ENCODE measurements at regions not wholly inside any gene's neighbourhood (a gene's known extent, or its start where the extent isn't known, plus 50 kb on each side); places are given as distances from the start of the nearest gene placed in this dataset.

- Mint-ChIP-seq H3K4me3 (peak overlapping the region; percentile 37), H3K27me3 (no peaks in the 10 kb centered on the region), H3K36me3 (ENCODE audit: low read depth) (no peaks in the 10 kb centered on the region), H3K27ac (peak overlapping the region; percentile 12), H3K4me1 (peaks cover 8% of the 10 kb centered on the region)
- DNase-seq (no peak), ATAC-seq (peak; percentile 44)
- H3K9me3 ChIP-seq (ENCODE audit: control insufficient read depth, low read length, poor library complexity, severe bottlenecking) = no peaks in the 10 kb centered on the region
These were observed 161.6 kb downstream of the CHRM3 start for GRCh38 chr1:239547987-239548386.

- peaks cover 8% of the 10 kb centered on the region for H3K4me1 Mint-ChIP-seq
- no peaks in the 10 kb centered on the region for H3K36me3 Mint-ChIP-seq (ENCODE audit: low read depth)
- H3K9me3 ChIP-seq (ENCODE audit: control insufficient read depth, low read length, poor library complexity, severe bottlenecking) = no peaks in the 10 kb centered on the region
- no peak overlapping the region for H3K27ac Mint-ChIP-seq
- no peak overlapping the region for H3K4me3 Mint-ChIP-seq
- H3K27me3 Mint-ChIP-seq = no peaks in the 10 kb centered on the region
- no peak for DNase-seq
- no peak for ATAC-seq
These were observed 163.8 kb downstream of the CHRM3 start for GRCh38 chr1:239550178-239550577.

GRCh38 chr1:239555350-239555749 lies 169.0 kb downstream of the CHRM3 start:
- Mint-ChIP-seq H3K27me3 (no peaks in the 10 kb centered on the region), H3K4me3 (no peak overlapping the region), H3K36me3 (ENCODE audit: low read depth) (no peaks in the 10 kb centered on the region), H3K27ac (no peak overlapping the region), H3K4me1 (peaks cover 4% of the 10 kb centered on the region)
- no peaks in the 10 kb centered on the region for H3K9me3 ChIP-seq (ENCODE audit: control insufficient read depth, low read length, poor library complexity, severe bottlenecking)
- no peak for DNase-seq
- ATAC-seq = no peak

GRCh38 chr1:239558559-239558958 lies 172.2 kb downstream of the CHRM3 start:
- DNase-seq (no peak), ATAC-seq (no peak)
- H3K27me3 Mint-ChIP-seq = peaks cover 4% of the 10 kb centered on the region
- H3K4me3 Mint-ChIP-seq = no peak overlapping the region
- H3K27ac Mint-ChIP-seq = no peak overlapping the region
- peaks cover 4% of the 10 kb centered on the region for H3K4me1 Mint-ChIP-seq
- no peaks in the 10 kb centered on the region for H3K9me3 ChIP-seq (ENCODE audit: control insufficient read depth, low read length, poor library complexity, severe bottlenecking)
- H3K36me3 Mint-ChIP-seq (ENCODE audit: low read depth) = no peaks in the 10 kb centered on the region

GRCh38 chr1:239558991-239559390 lies 172.6 kb downstream of the CHRM3 start:
- ATAC-seq (no peak), DNase-seq (no peak)
- Mint-ChIP-seq H3K4me3 (no peak overlapping the region), H3K27ac (no peak overlapping the region), H3K27me3 (peaks cover 4% of the 10 kb centered on the region), H3K36me3 (ENCODE audit: low read depth) (no peaks in the 10 kb centered on the region), H3K4me1 (peaks cover 4% of the 10 kb centered on the region)
- no peaks in the 10 kb centered on the region for H3K9me3 ChIP-seq (ENCODE audit: control insufficient read depth, low read length, poor library complexity, severe bottlenecking)

- no peak for ATAC-seq
- no peak overlapping the region for H3K4me3 Mint-ChIP-seq
- DNase-seq = no peak
- no peaks in the 10 kb centered on the region for H3K36me3 Mint-ChIP-seq (ENCODE audit: low read depth)
- peaks cover 10% of the 10 kb centered on the region for H3K27me3 Mint-ChIP-seq
- H3K9me3 ChIP-seq (ENCODE audit: control insufficient read depth, low read length, poor library complexity, severe bottlenecking) = no peaks in the 10 kb centered on the region
- H3K27ac Mint-ChIP-seq = no peak overlapping the region
- peaks cover 4% of the 10 kb centered on the region for H3K4me1 Mint-ChIP-seq
These were observed 174.6 kb downstream of the CHRM3 start for GRCh38 chr1:239560921-239561320.

GRCh38 chr1:239562095-239562494 lies 175.7 kb downstream of the CHRM3 start:
- H3K27me3 Mint-ChIP-seq = peaks cover 10% of the 10 kb centered on the region
- H3K4me1 Mint-ChIP-seq = peaks cover 4% of the 10 kb centered on the region
- no peak overlapping the region for H3K4me3 Mint-ChIP-seq
- no peak for ATAC-seq
- no peak overlapping the region for H3K27ac Mint-ChIP-seq
- H3K9me3 ChIP-seq (ENCODE audit: control insufficient read depth, low read length, poor library complexity, severe bottlenecking) = no peaks in the 10 kb centered on the region
- H3K36me3 Mint-ChIP-seq (ENCODE audit: low read depth) = no peaks in the 10 kb centered on the region
- no peak for DNase-seq

GRCh38 chr1:239563681-239564080 lies 177.3 kb downstream of the CHRM3 start:
- no peak for ATAC-seq
- peaks cover 10% of the 10 kb centered on the region for H3K27me3 Mint-ChIP-seq
- H3K4me1 Mint-ChIP-seq = peaks cover 3% of the 10 kb centered on the region
- H3K4me3 Mint-ChIP-seq = no peak overlapping the region
- DNase-seq = no peak
- no peaks in the 10 kb centered on the region for H3K36me3 Mint-ChIP-seq (ENCODE audit: low read depth)
- H3K27ac Mint-ChIP-seq = no peak overlapping the region
- no peaks in the 10 kb centered on the region for H3K9me3 ChIP-seq (ENCODE audit: control insufficient read depth, low read length, poor library complexity, severe bottlenecking)

- no peak for DNase-seq
- no peak overlapping the region for H3K27ac Mint-ChIP-seq
- H3K4me1 Mint-ChIP-seq = no peaks in the 10 kb centered on the region
These were observed 179.7 kb downstream of the CHRM3 start for GRCh38 chr1:239566074-239566473.

GRCh38 chr1:239570878-239571277 lies 184.5 kb downstream of the CHRM3 start:
- no peak overlapping the region for H3K27ac Mint-ChIP-seq
- no peaks in the 10 kb centered on the region for H3K4me1 Mint-ChIP-seq
- no peak overlapping the region for H3K4me3 Mint-ChIP-seq
- DNase-seq = no peak
- H3K36me3 Mint-ChIP-seq (ENCODE audit: low read depth) = no peaks in the 10 kb centered on the region
- no peaks in the 10 kb centered on the region for H3K27me3 Mint-ChIP-seq
- H3K9me3 ChIP-seq (ENCODE audit: control insufficient read depth, low read length, poor library complexity, severe bottlenecking) = no peaks in the 10 kb centered on the region
- ATAC-seq = no peak

More at GRCh38 chr1:239566074-239566473, 179.7 kb downstream of the CHRM3 start:
- no peak overlapping the region for H3K4me3 Mint-ChIP-seq
- peaks cover 6% of the 10 kb centered on the region for H3K27me3 Mint-ChIP-seq
- no peak for ATAC-seq
- no peaks in the 10 kb centered on the region for H3K36me3 Mint-ChIP-seq (ENCODE audit: low read depth)
- no peaks in the 10 kb centered on the region for H3K9me3 ChIP-seq (ENCODE audit: control insufficient read depth, low read length, poor library complexity, severe bottlenecking)

GRCh38 chr1:239572183-239572582 lies 185.8 kb downstream of the CHRM3 start:
- no peaks in the 10 kb centered on the region for H3K36me3 Mint-ChIP-seq (ENCODE audit: low read depth)
- no peaks in the 10 kb centered on the region for H3K27me3 Mint-ChIP-seq
- no peak overlapping the region for H3K27ac Mint-ChIP-seq
- DNase-seq (no peak), ATAC-seq (no peak)
- no peaks in the 10 kb centered on the region for H3K9me3 ChIP-seq (ENCODE audit: control insufficient read depth, low read length, poor library complexity, severe bottlenecking)
- H3K4me3 Mint-ChIP-seq = no peak overlapping the region
- H3K4me1 Mint-ChIP-seq = no peaks in the 10 kb centered on the region

GRCh38 chr1:239574112-239574511 lies 187.7 kb downstream of the CHRM3 start:
- Mint-ChIP-seq H3K27me3 (no peaks in the 10 kb centered on the region), H3K36me3 (ENCODE audit: low read depth) (no peaks in the 10 kb centered on the region), H3K27ac (no peak overlapping the region), H3K4me1 (no peaks in the 10 kb centered on the region), H3K4me3 (no peak overlapping the region)
- ATAC-seq (no peak), DNase-seq (no peak)
- no peaks in the 10 kb centered on the region for H3K9me3 ChIP-seq (ENCODE audit: control insufficient read depth, low read length, poor library complexity, severe bottlenecking)

GRCh38 chr1:239575113-239575512 lies 188.7 kb downstream of the CHRM3 start:
- Mint-ChIP-seq H3K36me3 (ENCODE audit: low read depth) (no peaks in the 10 kb centered on the region), H3K27ac (no peak overlapping the region), H3K27me3 (no peaks in the 10 kb centered on the region), H3K4me1 (no peaks in the 10 kb centered on the region), H3K4me3 (no peak overlapping the region)
- no peak for DNase-seq
- H3K9me3 ChIP-seq (ENCODE audit: control insufficient read depth, low read length, poor library complexity, severe bottlenecking) = no peaks in the 10 kb centered on the region
- no peak for ATAC-seq

GRCh38 chr1:239583536-239583935 lies 197.2 kb downstream of the CHRM3 start:
- H3K4me1 Mint-ChIP-seq = peaks cover 7% of the 10 kb centered on the region
- H3K4me3 Mint-ChIP-seq = no peak overlapping the region
- ATAC-seq (no peak), DNase-seq (no peak)
- no peak overlapping the region for H3K27ac Mint-ChIP-seq
- H3K36me3 Mint-ChIP-seq (ENCODE audit: low read depth) = peaks cover 3% of the 10 kb centered on the region
- no peaks in the 10 kb centered on the region for H3K9me3 ChIP-seq (ENCODE audit: control insufficient read depth, low read length, poor library complexity, severe bottlenecking)
- H3K27me3 Mint-ChIP-seq = peaks cover 9% of the 10 kb centered on the region

Measured in T-helper 17 cell (primary cell).